ENCODE measurements at regions not wholly inside any gene's neighbourhood (a gene's known extent, or its start where the extent isn't known, plus 50 kb on each side); places are given as distances from the start of the nearest gene placed in this dataset.

GRCh38 chr10:3312403-3312940 lies 139.9 kb upstream of the PITRM1 start:
- Mint-ChIP-seq H3K4me1 (ENCODE audit: low read depth) (no peaks in the 10 kb centered on the region), H3K27me3 (peaks cover 41% of the 10 kb centered on the region), H3K9me3 (peaks cover 6% of the 10 kb centered on the region), H3K27ac (no peak overlapping the region), H3K4me3 (no peak overlapping the region), H3K36me3 (ENCODE audit: low read depth) (no peaks in the 10 kb centered on the region)

- peaks cover 6% of the 10 kb centered on the region for H3K9me3 Mint-ChIP-seq
- no peaks in the 10 kb centered on the region for H3K36me3 Mint-ChIP-seq (ENCODE audit: low read depth)
- H3K27ac Mint-ChIP-seq: no peak overlapping the region
- H3K27me3 Mint-ChIP-seq: peaks cover 38% of the 10 kb centered on the region
- no peak overlapping the region for H3K4me3 Mint-ChIP-seq
- H3K4me1 Mint-ChIP-seq (ENCODE audit: low read depth): no peaks in the 10 kb centered on the region
Measured at GRCh38 chr10:3310016-3310784, 137.6 kb upstream of the PITRM1 start.

- Mint-ChIP-seq H3K4me1 (ENCODE audit: low read depth) (no peaks in the 10 kb centered on the region), H3K36me3 (ENCODE audit: low read depth) (no peaks in the 10 kb centered on the region), H3K4me3 (no peak overlapping the region), H3K27me3 (peaks cover 41% of the 10 kb centered on the region), H3K27ac (no peak overlapping the region), H3K9me3 (peaks cover 6% of the 10 kb centered on the region)
Measured at GRCh38 chr10:3306050-3306449, 133.5 kb upstream of the PITRM1 start.

- Mint-ChIP-seq H3K9me3 (no peaks in the 10 kb centered on the region), H3K27me3 (peaks cover 11% of the 10 kb centered on the region), H3K36me3 (ENCODE audit: low read depth) (no peaks in the 10 kb centered on the region)
Measured at GRCh38 chr10:3295582-3296151, 123.1 kb upstream of the PITRM1 start.

GRCh38 chr10:3294919-3295581 lies 122.5 kb upstream of the PITRM1 start:
- no peaks in the 10 kb centered on the region for H3K4me1 Mint-ChIP-seq (ENCODE audit: low read depth)
- H3K36me3 Mint-ChIP-seq (ENCODE audit: low read depth): no peaks in the 10 kb centered on the region
- no peak overlapping the region for H3K27ac Mint-ChIP-seq
- no peak overlapping the region for H3K4me3 Mint-ChIP-seq
- no peaks in the 10 kb centered on the region for H3K9me3 Mint-ChIP-seq
- peaks cover 7% of the 10 kb centered on the region for H3K27me3 Mint-ChIP-seq

More at GRCh38 chr10:3295582-3296151, 123.1 kb upstream of the PITRM1 start:
- Mint-ChIP-seq H3K4me1 (ENCODE audit: low read depth) (no peaks in the 10 kb centered on the region), H3K4me3 (no peak overlapping the region), H3K27ac (no peak overlapping the region)

- Mint-ChIP-seq H3K36me3 (ENCODE audit: low read depth) (no peaks in the 10 kb centered on the region), H3K4me3 (no peak overlapping the region), H3K9me3 (no peaks in the 10 kb centered on the region), H3K27ac (no peak overlapping the region), H3K4me1 (ENCODE audit: low read depth) (no peaks in the 10 kb centered on the region), H3K27me3 (peaks cover 10% of the 10 kb centered on the region)
Measured at GRCh38 chr10:3293581-3294431, 121.2 kb upstream of the PITRM1 start.

GRCh38 chr10:3292636-3293035 lies 120.1 kb upstream of the PITRM1 start:
- H3K27ac Mint-ChIP-seq: no peak overlapping the region
- H3K27me3 Mint-ChIP-seq: peaks cover 10% of the 10 kb centered on the region
- H3K9me3 Mint-ChIP-seq: no peaks in the 10 kb centered on the region
- H3K4me3 Mint-ChIP-seq: no peak overlapping the region
- no peaks in the 10 kb centered on the region for H3K36me3 Mint-ChIP-seq (ENCODE audit: low read depth)
- no peaks in the 10 kb centered on the region for H3K4me1 Mint-ChIP-seq (ENCODE audit: low read depth)

- Mint-ChIP-seq H3K9me3 (no peaks in the 10 kb centered on the region), H3K4me3 (no peak overlapping the region), H3K36me3 (ENCODE audit: low read depth) (no peaks in the 10 kb centered on the region), H3K27me3 (peaks cover 7% of the 10 kb centered on the region), H3K4me1 (ENCODE audit: low read depth) (no peaks in the 10 kb centered on the region), H3K27ac (no peak overlapping the region)
Measured at GRCh38 chr10:3290550-3290949, 118.0 kb upstream of the PITRM1 start.

- no peaks in the 10 kb centered on the region for H3K4me1 Mint-ChIP-seq (ENCODE audit: low read depth)
- no peaks in the 10 kb centered on the region for H3K36me3 Mint-ChIP-seq (ENCODE audit: low read depth)
- H3K9me3 Mint-ChIP-seq: no peaks in the 10 kb centered on the region
- no peak overlapping the region for H3K27ac Mint-ChIP-seq
- peaks cover 6% of the 10 kb centered on the region for H3K27me3 Mint-ChIP-seq
- H3K4me3 Mint-ChIP-seq: no peak overlapping the region
Measured at GRCh38 chr10:3287572-3288445, 115.2 kb upstream of the PITRM1 start.

GRCh38 chr10:3282674-3283017 lies 110.1 kb upstream of the PITRM1 start:
- Mint-ChIP-seq H3K4me1 (ENCODE audit: low read depth) (no peaks in the 10 kb centered on the region), H3K27ac (no peak overlapping the region), H3K4me3 (no peak overlapping the region), H3K27me3 (peaks cover 3% of the 10 kb centered on the region), H3K36me3 (ENCODE audit: low read depth) (no peaks in the 10 kb centered on the region), H3K9me3 (no peaks in the 10 kb centered on the region)

GRCh38 chr10:3281941-3282673 lies 109.5 kb upstream of the PITRM1 start:
- Mint-ChIP-seq H3K9me3 (no peaks in the 10 kb centered on the region), H3K27ac (no peak overlapping the region), H3K4me1 (ENCODE audit: low read depth) (no peaks in the 10 kb centered on the region), H3K4me3 (no peak overlapping the region), H3K27me3 (peaks cover 7% of the 10 kb centered on the region), H3K36me3 (ENCODE audit: low read depth) (no peaks in the 10 kb centered on the region)

GRCh38 chr10:3278771-3279170 lies 106.2 kb upstream of the PITRM1 start:
- Mint-ChIP-seq H3K9me3 (no peaks in the 10 kb centered on the region), H3K4me1 (ENCODE audit: low read depth) (no peaks in the 10 kb centered on the region), H3K27ac (no peak overlapping the region), H3K27me3 (peaks cover 9% of the 10 kb centered on the region), H3K4me3 (no peak overlapping the region), H3K36me3 (ENCODE audit: low read depth) (no peaks in the 10 kb centered on the region)

- Mint-ChIP-seq H3K36me3 (ENCODE audit: low read depth) (no peaks in the 10 kb centered on the region), H3K27ac (no peak overlapping the region), H3K4me3 (no peak overlapping the region), H3K4me1 (ENCODE audit: low read depth) (no peaks in the 10 kb centered on the region), H3K27me3 (peaks cover 15% of the 10 kb centered on the region), H3K9me3 (no peaks in the 10 kb centered on the region)
Measured at GRCh38 chr10:3277566-3277965, 105.0 kb upstream of the PITRM1 start.

Data from stimulated activated naive CD8-positive, alpha-beta T cell treated with anti-CD3 and anti-CD28 coated beads, Interleukin-15, Interleukin-2, amounts not matched to agents 100 ng/mL and 50 ng/mL, for 24 hours (primary cell).